HepG2 (cell line): ENCODE measurements at regions not wholly inside any gene's neighbourhood (a gene's known extent, or its start where the extent isn't known, plus 50 kb on each side); places are given as distances from the start of the nearest gene placed in this dataset.

Experiments used
- ATAC-seq: fragments of 200-7000 bp; cut with Tn5 transposase; 3 replicates; pipeline ENCODE4 v1.9.1; 2020; ENCODE audit warnings: mild to moderate bottlenecking, moderate library complexity
- BruUV-seq: library from RNA; stranded (reverse); fragments of 400-500 nt; replicated peaks from 2 replicates; lab custom pipeline; 2021; lab: Mats Ljungman, UMichigan
- CTCF ChIA-PET: fragments of 300-600 bp; formaldehyde crosslinking; extraction: SDS; loops from one replicate; lab custom pipeline; 2021; ENCODE audit warnings: low total read pairs, inconsistent platforms, low intra/inter-chr PET ratio; lab: Yijun Ruan, JAX
- POLR2A ChIA-PET: fragments of 350-600 bp; sonication (Branson Sonifier 250); formaldehyde crosslinking; loops from one replicate; lab custom pipeline; 2020; ENCODE audit warnings: antibody characterized with exemption, inconsistent platforms; lab: Yijun Ruan, JAX
- DNase-seq: peaks from one replicate; pipeline ENCODE4 v3.0.0-alpha.2; 2015; ENCODE audit warnings: low spot score
- FAIRE-seq: peaks from 3 replicates; lab custom pipeline; 2011; peaks lifted over from hg19 to GRCh38; lab: Jason Lieb, UNC
- H2AFZ ChIP-seq: one replicate; pipeline ENCODE4 v1.6.1; 2011; ENCODE audit warnings: low read length, inconsistent platforms
- H3K27ac ChIP-seq: fragments of 300-600 bp; 3 replicates; pipeline ENCODE4 v1.8.0; 2011; ENCODE audit warnings: mixed run types, mild to moderate bottlenecking, mixed read lengths, low read length, inconsistent platforms; ENCODE audit not compliant: insufficient read depth; ENCODE audit errors: extremely low read length
- H3K27me3 ChIP-seq, 2 experiments: fragments of 200-600 bp in 1 of 2; 2 replicates in 1 of 2; 3 replicates in 1 of 2; pipeline versions ENCODE4 v1.6.0 to v1.8.0; 2011; ENCODE audit warnings: low read length in 2 of 2, mild to moderate bottlenecking in 2 of 2, moderate library complexity in 2 of 2, inconsistent platforms in 1 of 2; ENCODE audit not compliant: insufficient read depth in 2 of 2, control insufficient read depth in 1 of 2
- H3K36me3 ChIP-seq, 2 experiments: fragments of 200-600 bp in 1 of 2; replicated peaks in 1 of 2; 2 replicates in 1 of 2; 3 replicates in 1 of 2; pipeline versions ENCODE4 v1.5.1 to v1.8.0; 2011; ENCODE audit warnings: low read length in 2 of 2, inconsistent platforms in 1 of 2; ENCODE audit not compliant: insufficient read depth in 2 of 2, control insufficient read depth in 1 of 2
- H3K4me1 ChIP-seq: 2 replicates; pipeline ENCODE4 v1.5.1; 2012; ENCODE audit warnings: low read length, inconsistent platforms; ENCODE audit not compliant: insufficient read depth
- H3K4me2 ChIP-seq: 2 replicates; pipeline ENCODE4 v1.6.0; 2011; ENCODE audit warnings: low read depth, low read length, inconsistent platforms
- H3K4me3 ChIP-seq, 3 experiments: fragments of 200-600 bp in 1 of 3; sonication (generic), shearing (Covaris generic) in 1 of 3; replicated peaks in 1 of 3; 2 replicates each; pipeline ENCODE4 v1.5.1; 2011 to 2016; ENCODE audit warnings: low read length in 3 of 3, inconsistent platforms in 2 of 3, low read depth in 2 of 3, mild to moderate bottlenecking in 2 of 3, control low read depth in 1 of 3, mixed read lengths in 1 of 3; ENCODE audit not compliant: insufficient read depth in 1 of 3
- H3K79me2 ChIP-seq: one replicate; pipeline ENCODE4 v1.6.1; 2011; ENCODE audit warnings: low read length, inconsistent platforms; ENCODE audit not compliant: insufficient read depth
- H3K9ac ChIP-seq: 2 replicates; pipeline ENCODE4 v1.6.0; 2011; ENCODE audit warnings: mild to moderate bottlenecking, low read depth, low read length, inconsistent platforms; ENCODE audit not compliant: insufficient read depth
- H3K9me3 ChIP-seq: 2 replicates; pipeline ENCODE4 v1.5.1; 2012; ENCODE audit warnings: mild to moderate bottlenecking, low read length
- H4K20me1 ChIP-seq: 2 replicates; pipeline ENCODE4 v1.6.0; 2011; ENCODE audit warnings: inconsistent platforms, mild to moderate bottlenecking, low read length, moderate library complexity; ENCODE audit not compliant: insufficient read depth
- CTCF ChIP-seq: sonication (generic); formaldehyde crosslinking; IDR thresholded peaks from 2 replicates; pipeline ENCODE4 v1.5.0; 2020; ENCODE audit warnings: mild to moderate bottlenecking, missing genetic modification reagents, moderate library complexity
- JUND ChIP-seq: sonication (generic); formaldehyde crosslinking; IDR thresholded peaks from 2 replicates; pipeline ENCODE4 v1.8.0; 2022; ENCODE audit warnings: mild to moderate bottlenecking, missing genetic modification reagents
- RAD21 ChIP-seq: fragments of 450-650 bp; formaldehyde crosslinking; IDR thresholded peaks from 2 replicates; pipeline ENCODE4 v1.5.0; 2020; ENCODE audit warnings: mild to moderate bottlenecking
- SMC3 ChIP-seq: IDR thresholded peaks from 2 replicates; pipeline ENCODE4 v1.6.1; 2011; ENCODE audit warnings: low read length, improper control_type of control experiment
- STAG1 ChIP-seq: sonication (generic); formaldehyde crosslinking; IDR thresholded peaks from 2 replicates; pipeline ENCODE4 v1.4.0; 2020; ENCODE audit warnings: missing genetic modification reagents
- TFE3 ChIP-seq: IDR thresholded peaks from 2 replicates; pipeline ENCODE4 v1.6.1; 2016
- THAP9 ChIP-seq: sonication (generic); formaldehyde crosslinking; IDR thresholded peaks from 2 replicates; pipeline ENCODE4; 2020; ENCODE audit warnings: missing genetic modification reagents, mild to moderate bottlenecking, borderline replicate concordance
- ZNF12 ChIP-seq: sonication (generic); formaldehyde crosslinking; IDR thresholded peaks from 2 replicates; pipeline ENCODE4 v1.5.0; 2020; ENCODE audit warnings: missing genetic modification reagents
- ZNF674 ChIP-seq: sonication (generic); formaldehyde crosslinking; IDR thresholded peaks from 2 replicates; pipeline ENCODE4 v1.5.0; 2020; ENCODE audit warnings: low read depth, mild to moderate bottlenecking, missing genetic modification reagents
- WGBS: methylation state at CpG from one replicate; pipeline ENCODE4 v1.1.6; 2017; ENCODE audit warnings: low lambda C conversion rate; 5-methylcytosine and 5-hydroxymethylcytosine counted together
- in situ Hi-C: cut with HindIII; loops from 2 replicates; pipeline ENCODE4 v1.10.0; 2017; ENCODE audit warnings: low pct_unique_long_range_greater_than_20kb; ENCODE audit not compliant: extremely low pct_ligation_motif_present
- intact Hi-C: fragments of 100-400 bp; cut with micrococcal nuclease; formaldehyde crosslinking; loops from one replicate; pipeline ENCODE4 v1.10.0; 2022; ENCODE audit not compliant: unreplicated experiment

- in situ Hi-C loops (no loop called here), intact Hi-C loops (no loop called here)
- POLR2A ChIA-PET, result no interaction called here
- 5% methylated on average over 3 of the region's 3 CpGs for WGBS
- Histone ChIP-seq H4K20me1 (no peaks in the 10 kb centered on the region), H3K4me2 (no peak overlapping the region), H3K4me3 (no peak overlapping the region), H3K4me1 (no peaks in the 10 kb centered on the region), H3K9ac (no peak overlapping the region), H2AFZ (no peak overlapping the region), H3K9me3 (no peaks in the 10 kb centered on the region), H3K79me2 (no peaks in the 10 kb centered on the region), H3K27ac (no peak overlapping the region), H3K36me3 (no peaks in the 10 kb centered on the region), H3K27me3 (no peaks in the 10 kb centered on the region)
- BruUV-seq, result no TSS peak
- DNase-seq, result no peak
- FAIRE-seq, result no peak
- no peak for TF ChIP-seq THAP9 (CRISPR knock-in tag)
- TF ChIP-seq ZNF12 (CRISPR knock-in tag), result 0 out of 2 replicates have a peak, but pooled peaks have one; percentile 40
- no peak for TF ChIP-seq JUND
- TF ChIP-seq ZNF674, result no peak
- CTCF ChIA-PET, result interaction anchor here (4.3 kb wide), 1 partner anchor 200 kb away, joined by 48 read pairs; no protein-coding TSS in a partner anchor
- no peak for ATAC-seq
Observed at GRCh38 chr12:77725611-77726010, 105.1 kb upstream of the NAV3 start.

GRCh38 chr12:77724367-77724957 is 106.2 kb upstream of the NAV3 start:
- ATAC-seq (peak; percentile 70), FAIRE-seq (peak; percentile 49), DNase-seq (peak; percentile 22)
- ChIA-PET CTCF (interaction anchor here (4.3 kb wide), 1 partner anchor 201 kb away, joined by 48 read pairs; no protein-coding TSS in a partner anchor), POLR2A (no interaction called here)
- WGBS, result 0% methylated on average over 1 of the region's 1 CpG
- no peak overlapping the region for H3K4me2 ChIP-seq
- BruUV-seq, result no TSS peak
- TF ChIP-seq RAD21, result peak; percentile 36; the same call in 1 of the 2 replicates
- TF ChIP-seq STAG1 (CRISPR knock-in tag), result peak; percentile 75
- no peak for TF ChIP-seq TFE3 (CRISPR knock-in tag)
- TF ChIP-seq CTCF (CRISPR knock-in tag), result peak; percentile 59
- TF ChIP-seq SMC3, result peak; percentile 71; the same call in 1 of the 2 replicates
- no peaks in the 10 kb centered on the region for H3K4me1 ChIP-seq
- no peaks in the 10 kb centered on the region for H3K9me3 ChIP-seq
- no peaks in the 10 kb centered on the region for H4K20me1 ChIP-seq
- H3K27ac ChIP-seq, result no peak overlapping the region
- H3K79me2 ChIP-seq, result no peaks in the 10 kb centered on the region
- in situ Hi-C loops (loop anchor here (5.0 kb wide), 1 partner anchor 203 kb away; no protein-coding TSS in a partner anchor), intact Hi-C loops (loop anchor here (1.0 kb wide), 1 partner anchor 201 kb away; no protein-coding TSS in a partner anchor)
- H3K4me3 ChIP-seq, result no peak overlapping the region
- H3K9ac ChIP-seq, result no peak overlapping the region
- H2AFZ ChIP-seq, result no peak overlapping the region
- H3K36me3 ChIP-seq, result no peaks in the 10 kb centered on the region
- H3K27me3 ChIP-seq, result no peaks in the 10 kb centered on the region
